Liver (tissue), 8 donors: ENCODE measurements at regions not wholly inside any gene's neighbourhood (a gene's known extent, or its start where the extent isn't known, plus 50 kb on each side); places are given as distances from the start of the nearest gene placed in this dataset.

Experiments used
- DNase-seq: peaks from one replicate; pipeline ENCODE4 v3.0.0-alpha.2; 2017; ENCODE audit warnings: low spot score
- H3K27ac ChIP-seq, 2 donors: one replicate each; pipeline ENCODE4 v1.7.0; 2013; ENCODE audit warnings: inconsistent platforms in 2 of 2, low read length in 2 of 2, control low read depth in 1 of 2, low read depth in 1 of 2, mild to moderate bottlenecking in 1 of 2
- H3K27me3 ChIP-seq, 4 donors: one replicate each; pipeline versions ENCODE4 v1.6.1 to v1.7.0; 2013; ENCODE audit warnings: low read length in 3 of 4, inconsistent platforms in 1 of 4, mild to moderate bottlenecking in 1 of 4, moderate library complexity in 1 of 4; ENCODE audit not compliant: control insufficient read depth in 4 of 4, insufficient read depth in 4 of 4
- H3K36me3 ChIP-seq, 4 donors: one replicate each; pipeline versions ENCODE4 v1.6.1 to v1.7.0; 2013; ENCODE audit warnings: low read length in 3 of 4, mild to moderate bottlenecking in 3 of 4, low read depth in 1 of 4, moderate library complexity in 1 of 4; ENCODE audit not compliant: control insufficient read depth in 4 of 4, insufficient read depth in 3 of 4
- H3K4me1 ChIP-seq, 4 donors: one replicate each; pipeline versions ENCODE4 v1.6.1 to v1.7.0; 2013; ENCODE audit warnings: low read length in 3 of 4, mild to moderate bottlenecking in 3 of 4, moderate library complexity in 1 of 4; ENCODE audit not compliant: control insufficient read depth in 4 of 4, insufficient read depth in 4 of 4
- H3K4me3 ChIP-seq, 3 donors: one replicate each; pipeline versions ENCODE4 v1.6.1 to v1.7.0; 2013; ENCODE audit warnings: low read length in 3 of 3, control low read depth in 1 of 3, low read depth in 1 of 3, mild to moderate bottlenecking in 1 of 3
- H3K9ac ChIP-seq, 2 donors: one replicate each; pipeline ENCODE4 v1.7.0; 2013; ENCODE audit warnings: low read length in 2 of 2, mild to moderate bottlenecking in 2 of 2, moderate library complexity in 2 of 2, control low read depth in 1 of 2, low read depth in 1 of 2
- H3K9me3 ChIP-seq, 4 donors: one replicate each; pipeline versions ENCODE4 v1.6.1 to v1.7.0; 2013; ENCODE audit warnings: low read length in 3 of 4; ENCODE audit not compliant: control insufficient read depth in 4 of 4
- CTCF ChIP-seq: fragments of 150-350 bp; IDR thresholded peaks from 2 replicates; pipeline ENCODE4 v1.5.1; 2017; ENCODE audit warnings: improper control_type of control experiment, low read depth, low read length; ENCODE audit not compliant: missing input control
- EGR1 ChIP-seq, 2 donors: IDR thresholded peaks; 2 replicates each; pipeline ENCODE4 v1.6.1; 2016 to 2018; ENCODE audit warnings: antibody characterized with exemption in 2 of 2, low read depth in 2 of 2
- FOXA1 ChIP-seq: IDR thresholded peaks from 2 replicates; pipeline ENCODE4 v1.6.1; 2016; ENCODE audit warnings: antibody characterized with exemption
- FOXA2 ChIP-seq: IDR thresholded peaks from 2 replicates; pipeline ENCODE4 v1.6.1; 2016; ENCODE audit warnings: antibody characterized with exemption
- GABPA ChIP-seq, 2 donors: IDR thresholded peaks in 1 of 2; conservative IDR thresholded peaks in 1 of 2; 2 replicates each; pipeline ENCODE4 v1.6.1; 2016; ENCODE audit warnings: antibody characterized with exemption in 2 of 2, mild to moderate bottlenecking in 1 of 2, moderate library complexity in 1 of 2
- HNF4A ChIP-seq, 2 donors: conservative IDR thresholded peaks; 2 replicates each; pipeline ENCODE4 v1.6.1; 2016; ENCODE audit warnings: antibody characterized with exemption in 2 of 2, mild to moderate bottlenecking in 2 of 2
- HNF4G ChIP-seq: IDR thresholded peaks from 2 replicates; pipeline ENCODE4 v1.6.1; 2016; ENCODE audit warnings: antibody characterized with exemption
- JUND ChIP-seq, 2 donors: IDR thresholded peaks; 2 replicates each; pipeline ENCODE4 v1.6.1; 2016; ENCODE audit warnings: antibody characterized with exemption in 2 of 2
- NR2F2 ChIP-seq: IDR thresholded peaks from 2 replicates; pipeline ENCODE4 v1.6.1; 2016; ENCODE audit warnings: antibody characterized with exemption
- RAD21 ChIP-seq, 2 donors: IDR thresholded peaks; 2 replicates each; pipeline ENCODE4 v1.6.1; 2016; ENCODE audit warnings: antibody characterized with exemption in 2 of 2, mild to moderate bottlenecking in 2 of 2
- REST ChIP-seq: IDR thresholded peaks from 2 replicates; pipeline ENCODE4 v1.6.1; 2016; ENCODE audit warnings: antibody characterized with exemption, mild to moderate bottlenecking
- RXRA ChIP-seq, 2 donors: IDR thresholded peaks; 2 replicates each; pipeline ENCODE4 v1.6.1; 2017 to 2018; ENCODE audit warnings: antibody characterized with exemption in 2 of 2, mild to moderate bottlenecking in 1 of 2
- SP1 ChIP-seq: IDR thresholded peaks from 2 replicates; pipeline ENCODE4 v1.6.1; 2018; ENCODE audit warnings: antibody characterized with exemption, mild to moderate bottlenecking
- TAF1 ChIP-seq: conservative IDR thresholded peaks from 2 replicates; pipeline ENCODE4 v1.6.1; 2016; ENCODE audit warnings: antibody characterized with exemption, mild to moderate bottlenecking
- YY1 ChIP-seq: IDR thresholded peaks from 2 replicates; pipeline ENCODE4 v1.6.1; 2016; ENCODE audit warnings: antibody characterized with exemption, mild to moderate bottlenecking
- WGBS: extraction: QIAGEN DNeasy Blood & Tissue Kit; methylation state at CpG from one replicate; pipeline ENCODE4 v1.1.7; 2013; 5-methylcytosine and 5-hydroxymethylcytosine counted together
- TF ChIP-seq, protein P1 (sequence below): IDR thresholded peaks from 2 replicates; pipeline ENCODE4 v1.6.1; 2016; ENCODE audit warnings: antibody characterized with exemption
- TF ChIP-seq, protein P2 (sequence below): IDR thresholded peaks from 2 replicates; pipeline ENCODE4 v1.6.1; 2016; ENCODE audit warnings: antibody characterized with exemption
- TF ChIP-seq, protein P3 (sequence below): IDR thresholded peaks from 2 replicates; pipeline ENCODE4 v1.6.1; 2016; ENCODE audit warnings: antibody characterized with exemption
- donor health status: healthy.
- donor health status: healthy.
- donor health status: healthy.
- donor health status: healthy.
- donor health status: healthy.

DNA sequence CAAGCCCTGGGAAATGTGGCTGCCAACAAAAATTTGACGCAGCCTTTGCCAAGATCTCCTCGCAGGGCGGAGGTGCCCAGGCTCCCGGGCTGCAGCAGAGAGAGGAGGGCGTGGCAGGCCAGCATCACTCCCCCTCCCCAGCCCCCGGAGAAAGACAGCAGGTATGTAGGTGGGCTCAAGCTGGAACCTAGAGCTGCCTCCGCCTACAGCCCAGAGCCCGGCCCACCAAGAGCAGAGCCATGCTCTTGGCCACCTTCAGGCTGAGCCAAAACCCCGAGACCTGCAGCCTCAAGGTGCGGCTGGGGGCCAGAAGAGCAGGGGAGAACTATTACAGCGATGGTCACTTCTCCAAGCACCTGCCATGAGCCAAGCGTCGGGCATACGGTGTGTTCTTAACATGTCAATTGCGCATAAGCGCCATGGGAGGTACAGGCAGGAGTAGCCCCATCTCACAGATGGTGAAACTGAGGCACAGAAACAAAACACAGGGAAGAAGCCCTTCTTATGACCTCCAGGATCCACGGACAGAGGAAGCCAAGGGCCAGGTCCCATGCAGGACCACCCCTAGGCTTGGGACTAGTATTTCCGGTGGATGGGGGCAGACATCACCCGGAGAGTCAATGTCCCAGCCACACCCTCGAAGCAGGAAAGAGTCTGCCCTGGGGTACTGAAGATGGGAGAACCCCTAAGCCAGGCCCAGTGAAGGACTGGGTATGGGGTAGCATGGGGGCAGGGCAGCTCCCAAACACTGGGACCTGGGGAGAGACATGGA is 109.0 kb downstream of the NCOR2 start:
- H3K9ac ChIP-seq = no peak overlapping the region
- no peak overlapping the region for H3K4me3 ChIP-seq
- TF ChIP-seq TAF1 (no peak), HNF4G (no peak), EGR1 (IDR thresholded peaks at IDR 0.05; ENCODE audit: low read depth in 2 of 2) (no peak), RXRA (IDR thresholded peaks at IDR 0.05) (no peak), FOXA1 (no peak), RAD21 (IDR thresholded peaks at IDR 0.05) (no peak), CTCF (no peak), NR2F2 (no peak), HNF4A (conservative IDR thresholded peaks at IDR 0.05) (no peak), FOXA2 (no peak), GABPA (IDR thresholded peaks at IDR 0.05 in 1 of 2, conservative IDR thresholded peaks at IDR 0.05 in 1 of 2) (no peak), YY1 (no peak), JUND (IDR thresholded peaks at IDR 0.05) (no peak), REST (no peak), SP1 (no peak)
- TF ChIP-seq, protein P1, sequence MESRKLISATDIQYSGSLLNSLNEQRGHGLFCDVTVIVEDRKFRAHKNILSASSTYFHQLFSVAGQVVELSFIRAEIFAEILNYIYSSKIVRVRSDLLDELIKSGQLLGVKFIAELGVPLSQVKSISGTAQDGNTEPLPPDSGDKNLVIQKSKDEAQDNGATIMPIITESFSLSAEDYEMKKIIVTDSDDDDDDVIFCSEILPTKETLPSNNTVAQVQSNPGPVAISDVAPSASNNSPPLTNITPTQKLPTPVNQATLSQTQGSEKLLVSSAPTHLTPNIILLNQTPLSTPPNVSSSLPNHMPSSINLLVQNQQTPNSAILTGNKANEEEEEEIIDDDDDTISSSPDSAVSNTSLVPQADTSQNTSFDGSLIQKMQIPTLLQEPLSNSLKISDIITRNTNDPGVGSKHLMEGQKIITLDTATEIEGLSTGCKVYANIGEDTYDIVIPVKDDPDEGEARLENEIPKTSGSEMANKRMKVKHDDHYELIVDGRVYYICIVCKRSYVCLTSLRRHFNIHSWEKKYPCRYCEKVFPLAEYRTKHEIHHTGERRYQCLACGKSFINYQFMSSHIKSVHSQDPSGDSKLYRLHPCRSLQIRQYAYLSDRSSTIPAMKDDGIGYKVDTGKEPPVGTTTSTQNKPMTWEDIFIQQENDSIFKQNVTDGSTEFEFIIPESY = no peak
- TF ChIP-seq, protein P2, sequence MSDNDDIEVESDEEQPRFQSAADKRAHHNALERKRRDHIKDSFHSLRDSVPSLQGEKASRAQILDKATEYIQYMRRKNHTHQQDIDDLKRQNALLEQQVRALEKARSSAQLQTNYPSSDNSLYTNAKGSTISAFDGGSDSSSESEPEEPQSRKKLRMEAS = no peak
- TF ChIP-seq, protein P3, sequence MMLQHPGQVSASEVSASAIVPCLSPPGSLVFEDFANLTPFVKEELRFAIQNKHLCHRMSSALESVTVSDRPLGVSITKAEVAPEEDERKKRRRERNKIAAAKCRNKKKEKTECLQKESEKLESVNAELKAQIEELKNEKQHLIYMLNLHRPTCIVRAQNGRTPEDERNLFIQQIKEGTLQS = no peak
- DNase-seq = no peak
- 87% methylated on average over 20 of the region's 20 CpGs for WGBS
- no peak overlapping the region for H3K27ac ChIP-seq
- no peaks in the 10 kb centered on the region for H3K27me3 ChIP-seq
- peaks cover 0 to 23% (median 4%) of the 10 kb centered on the region in 4 donors for H3K36me3 ChIP-seq
- H3K9me3 ChIP-seq = no peaks in the 10 kb centered on the region
- H3K4me1 ChIP-seq = peaks cover 0 to 8% (median 3%) of the 10 kb centered on the region in 4 donors
